H1 (cell line): ENCODE measurements at regions not wholly inside any gene's neighbourhood (a gene's known extent, or its start where the extent isn't known, plus 50 kb on each side); places are given as distances from the start of the nearest gene placed in this dataset.

Experiments
- ASH2L ChIP-seq: fragments of 200-600, 300-600 bp; sonication (generic); IDR thresholded peaks from one replicate; pipeline ENCODE4 v1.7.1; 2017; ENCODE audit warnings: low read length
- EZH2 ChIP-seq: fragments of 200-600 bp; sonication (generic); IDR thresholded peaks from 2 replicates; pipeline ENCODE4 v1.7.1; 2012; ENCODE audit warnings: low read depth, mild to moderate bottlenecking, moderate library complexity, low read length, inconsistent platforms; ENCODE audit not compliant: severe bottlenecking
- MAFK ChIP-seq: IDR thresholded peaks from 2 replicates; pipeline ENCODE4 v1.6.1; 2012; ENCODE audit warnings: low read depth, mild to moderate bottlenecking, improper control_type of control experiment, low read length
- TCF12 ChIP-seq: IDR thresholded peaks from 2 replicates; pipeline ENCODE4 v1.6.1; 2011; ENCODE audit warnings: low read depth, mild to moderate bottlenecking, low read length
- TF ChIP-seq, protein P1 (sequence below): IDR thresholded peaks from 2 replicates; pipeline ENCODE4 v1.6.1; 2012; ENCODE audit warnings: inconsistent platforms

GRCh38 chr12:90295858-90296257, 587.2 kb upstream of the ATP2B1 start (continued):
- TF ChIP-seq, protein P1, sequence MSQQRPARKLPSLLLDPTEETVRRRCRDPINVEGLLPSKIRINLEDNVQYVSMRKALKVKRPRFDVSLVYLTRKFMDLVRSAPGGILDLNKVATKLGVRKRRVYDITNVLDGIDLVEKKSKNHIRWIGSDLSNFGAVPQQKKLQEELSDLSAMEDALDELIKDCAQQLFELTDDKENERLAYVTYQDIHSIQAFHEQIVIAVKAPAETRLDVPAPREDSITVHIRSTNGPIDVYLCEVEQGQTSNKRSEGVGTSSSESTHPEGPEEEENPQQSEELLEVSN = no peak
- TF ChIP-seq EZH2 = no peak
- TF ChIP-seq MAFK = no peak
- no peak for TF ChIP-seq ASH2L
- no peak for TF ChIP-seq TCF12
